ENCODE measurements at regions not wholly inside any gene's neighbourhood (a gene's known extent, or its start where the extent isn't known, plus 50 kb on each side); places are given as distances from the start of the nearest gene placed in this dataset.
"Not testable (repeated sequence)": the region's sequence is repeated elsewhere in the genome, so short reads cannot be mapped to it uniquely, and the experiment has no call there.

DNA sequence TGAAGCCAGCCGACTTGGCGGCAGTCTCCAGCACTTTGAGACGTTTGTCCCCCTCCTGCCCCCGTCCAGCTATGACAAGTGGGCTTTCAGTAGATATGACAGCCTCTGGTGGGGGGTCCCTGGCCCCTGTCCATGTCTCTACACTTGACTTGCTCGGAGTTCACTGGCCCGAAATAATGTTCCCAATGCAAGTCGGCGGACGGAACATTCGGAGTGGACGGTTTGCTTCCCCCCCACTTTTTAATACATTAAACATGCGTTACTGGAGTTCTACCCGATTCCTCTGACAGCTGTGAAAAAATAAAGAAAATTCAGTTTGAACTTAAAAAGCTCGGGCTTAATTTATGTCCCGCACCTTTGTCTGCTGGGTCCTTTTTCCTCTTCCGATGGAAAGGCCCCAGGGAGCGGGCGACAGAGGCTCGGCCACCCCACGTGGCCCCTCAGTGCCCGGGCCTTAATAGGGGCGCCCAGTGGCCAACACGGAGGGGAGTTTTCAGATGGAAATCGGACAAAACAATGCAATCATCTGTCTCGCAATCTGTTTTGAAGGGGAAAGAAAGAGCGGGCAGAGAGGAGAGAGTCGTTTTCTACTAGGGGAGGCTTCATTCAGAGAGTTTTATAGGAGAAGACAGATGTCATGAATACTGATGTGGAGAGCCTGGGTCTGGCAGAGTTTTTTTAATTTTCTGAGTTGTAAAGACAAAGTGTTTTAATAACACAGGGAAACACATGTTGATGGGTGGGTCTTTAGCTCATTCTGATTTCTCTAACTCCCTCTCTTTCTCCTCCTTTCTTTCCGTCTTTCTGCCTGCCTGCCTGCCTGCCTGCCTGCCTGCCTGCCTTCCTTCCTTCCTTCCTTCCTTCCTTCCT is 50.2 kb downstream of the SMIM38 start:
- no peak overlapping the region for H3K9ac ChIP-seq
- peaks cover 3% of the 10 kb centered on the region for H3K4me1 ChIP-seq
- TF ChIP-seq EZH2phosphoT487 (IDR thresholded peaks at IDR 0.05) = no peak
- no peak for TF ChIP-seq EZH2 (IDR thresholded peaks at IDR 0.05)
- TF ChIP-seq, protein P1, sequence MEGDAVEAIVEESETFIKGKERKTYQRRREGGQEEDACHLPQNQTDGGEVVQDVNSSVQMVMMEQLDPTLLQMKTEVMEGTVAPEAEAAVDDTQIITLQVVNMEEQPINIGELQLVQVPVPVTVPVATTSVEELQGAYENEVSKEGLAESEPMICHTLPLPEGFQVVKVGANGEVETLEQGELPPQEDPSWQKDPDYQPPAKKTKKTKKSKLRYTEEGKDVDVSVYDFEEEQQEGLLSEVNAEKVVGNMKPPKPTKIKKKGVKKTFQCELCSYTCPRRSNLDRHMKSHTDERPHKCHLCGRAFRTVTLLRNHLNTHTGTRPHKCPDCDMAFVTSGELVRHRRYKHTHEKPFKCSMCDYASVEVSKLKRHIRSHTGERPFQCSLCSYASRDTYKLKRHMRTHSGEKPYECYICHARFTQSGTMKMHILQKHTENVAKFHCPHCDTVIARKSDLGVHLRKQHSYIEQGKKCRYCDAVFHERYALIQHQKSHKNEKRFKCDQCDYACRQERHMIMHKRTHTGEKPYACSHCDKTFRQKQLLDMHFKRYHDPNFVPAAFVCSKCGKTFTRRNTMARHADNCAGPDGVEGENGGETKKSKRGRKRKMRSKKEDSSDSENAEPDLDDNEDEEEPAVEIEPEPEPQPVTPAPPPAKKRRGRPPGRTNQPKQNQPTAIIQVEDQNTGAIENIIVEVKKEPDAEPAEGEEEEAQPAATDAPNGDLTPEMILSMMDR (IDR thresholded peaks at IDR 0.05) = no peak
- H3F3A ChIP-seq (ENCODE audit: low read depth) = peaks cover 2% of the 10 kb centered on the region
- no peaks in the 10 kb centered on the region for H3K36me3 ChIP-seq
- no peak overlapping the region for H3K4me3 Mint-ChIP-seq
- no peak for DNase-seq (ENCODE audit: low spot score)
- H3K9me3 ChIP-seq (ENCODE audit: low read depth) = no peaks in the 10 kb centered on the region
- peaks cover 29% of the 10 kb centered on the region for H3K4me1 Mint-ChIP-seq
- H3K4me2 ChIP-seq = no peak overlapping the region
- no peaks in the 10 kb centered on the region for H3K79me2 ChIP-seq (ENCODE audit: low read depth)
- no peaks in the 10 kb centered on the region for H4K20me1 ChIP-seq (ENCODE audit: low read depth)
- H3K27ac Mint-ChIP-seq = peak overlapping the region; percentile 81
- H3K27ac ChIP-seq = no peak overlapping the region
- peaks cover 4% of the 10 kb centered on the region for H3K9me3 Mint-ChIP-seq
- H3K4me3 ChIP-seq = no peak overlapping the region
- no peaks in the 10 kb centered on the region for H3K36me3 Mint-ChIP-seq
- H3K27me3 ChIP-seq = no peaks in the 10 kb centered on the region
- H2AFZ ChIP-seq (replicated peaks) = no peak overlapping the region
- peaks cover 12% of the 10 kb centered on the region for H3K27me3 Mint-ChIP-seq (ENCODE audit: insufficient read depth, low read depth)

DNA sequence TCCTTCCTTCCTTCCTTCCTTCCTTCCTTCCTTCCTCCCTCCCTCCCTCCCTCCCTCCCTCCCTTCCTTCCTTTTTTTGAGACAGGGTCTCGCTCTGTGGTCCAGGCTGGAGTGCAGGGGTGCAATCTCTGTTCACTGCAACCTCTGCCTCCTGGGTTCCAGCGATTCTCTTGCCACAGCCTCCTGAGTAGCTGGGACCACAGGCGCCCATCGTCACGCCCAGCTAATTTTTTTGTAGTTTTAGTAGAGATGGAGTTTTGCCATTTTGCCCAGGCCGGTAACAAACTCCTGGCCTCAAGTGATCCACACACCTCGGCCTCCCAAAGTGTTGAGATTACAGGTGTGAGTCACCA is 50.9 kb downstream of the SMIM38 start:
- H3F3A ChIP-seq (ENCODE audit: low read depth); H3K9ac ChIP-seq; H3K27me3 ChIP-seq; H3K27ac Mint-ChIP-seq; H3K36me3 ChIP-seq; H3K4me2 ChIP-seq; H3K4me1 ChIP-seq; H3K79me2 ChIP-seq (ENCODE audit: low read depth); H3K9me3 ChIP-seq (ENCODE audit: low read depth); H3K36me3 Mint-ChIP-seq; H3K4me3 Mint-ChIP-seq; H3K27ac ChIP-seq; H4K20me1 ChIP-seq (ENCODE audit: low read depth); H3K9me3 Mint-ChIP-seq; H2AFZ ChIP-seq (replicated peaks); H3K4me3 ChIP-seq; DNase-seq (ENCODE audit: low spot score): not testable (repeated sequence)
- Mint-ChIP-seq H3K4me1 (peaks cover 28% of the 10 kb centered on the region), H3K27me3 (ENCODE audit: insufficient read depth, low read depth) (peaks cover 12% of the 10 kb centered on the region)

DNA sequence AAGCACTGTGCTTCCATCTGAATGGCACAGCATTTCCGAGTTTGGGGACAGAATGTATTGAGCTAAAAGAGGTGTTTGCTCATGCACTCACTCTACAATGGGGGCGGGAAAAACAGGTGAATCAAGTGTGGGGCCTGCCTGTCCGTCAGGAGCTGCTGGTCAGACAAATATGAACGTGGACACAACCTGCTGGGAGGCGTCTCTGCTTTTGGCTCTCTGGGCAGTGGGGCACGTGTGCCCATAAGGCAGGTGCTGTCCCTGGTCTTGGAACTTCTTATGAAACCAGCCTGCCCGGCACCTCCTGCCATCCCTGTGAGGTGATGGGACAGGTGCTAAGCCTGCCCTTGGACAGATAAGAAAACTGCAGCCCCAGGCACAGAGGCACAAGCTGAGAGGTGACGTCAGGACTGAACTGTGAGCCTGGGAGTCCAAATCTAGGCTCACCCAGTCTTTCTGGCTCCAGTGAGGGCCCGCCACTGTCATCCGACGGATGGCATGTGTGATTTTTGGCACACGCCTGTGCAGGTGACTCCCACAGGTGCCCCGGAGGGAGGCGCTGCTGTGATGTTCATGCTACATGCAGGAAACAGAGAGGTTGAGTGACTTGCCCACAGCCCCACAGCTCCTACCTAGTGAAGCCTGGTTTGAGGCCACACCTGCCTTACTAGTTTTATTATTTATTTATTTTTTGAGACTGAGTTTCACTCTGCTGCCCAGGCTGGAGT is 51.6 kb downstream of the SMIM38 start:
- Mint-ChIP-seq H3K4me1 (peaks cover 33% of the 10 kb centered on the region), H3K27ac (no peak overlapping the region), H3K36me3 (no peaks in the 10 kb centered on the region), H3K9me3 (peaks cover 4% of the 10 kb centered on the region), H3K27me3 (ENCODE audit: insufficient read depth, low read depth) (peaks cover 10% of the 10 kb centered on the region), H3K4me3 (no peak overlapping the region)
- H3F3A ChIP-seq (ENCODE audit: low read depth) = no peaks in the 10 kb centered on the region
- no peak overlapping the region for H3K27ac ChIP-seq
- no peaks in the 10 kb centered on the region for H4K20me1 ChIP-seq (ENCODE audit: low read depth)
- H3K4me2 ChIP-seq = no peak overlapping the region
- H3K27me3 ChIP-seq = no peaks in the 10 kb centered on the region
- no peak overlapping the region for H2AFZ ChIP-seq (replicated peaks)
- H3K79me2 ChIP-seq (ENCODE audit: low read depth) = no peaks in the 10 kb centered on the region
- no peaks in the 10 kb centered on the region for H3K4me1 ChIP-seq
- no peak for DNase-seq (ENCODE audit: low spot score)
- TF ChIP-seq EZH2 (IDR thresholded peaks at IDR 0.05) = no peak
- TF ChIP-seq, protein P1 (IDR thresholded peaks at IDR 0.05) = no peak
- no peak for TF ChIP-seq EZH2phosphoT487 (IDR thresholded peaks at IDR 0.05)
- H3K36me3 ChIP-seq = no peaks in the 10 kb centered on the region
- H3K9ac ChIP-seq = no peak overlapping the region
- H3K4me3 ChIP-seq = no peak overlapping the region
- no peaks in the 10 kb centered on the region for H3K9me3 ChIP-seq (ENCODE audit: low read depth)
